ENCODE measurements at regions not wholly inside any gene's neighbourhood (a gene's known extent, or its start where the extent isn't known, plus 50 kb on each side); places are given as distances from the start of the nearest gene placed in this dataset.

- Histone ChIP-seq H4K20me1 (ENCODE audit: insufficient read depth) (no peaks in the 10 kb centered on the region), H3K79me2 (ENCODE audit: insufficient read depth, low read depth) (no peaks in the 10 kb centered on the region), H3K4me1 (ENCODE audit: low read depth, poor library complexity, severe bottlenecking) (no peaks in the 10 kb centered on the region), H3K9ac (no peak overlapping the region), H3K27me3 (ENCODE audit: insufficient read depth, low read depth) (no peaks in the 10 kb centered on the region), H2AFZ (ENCODE audit: low read depth) (no peak overlapping the region), H3K4me2 (no peak overlapping the region), H3K27ac (no peak overlapping the region), H3K4me3 (IDR thresholded peaks at IDR 0.05; ENCODE audit: insufficient read depth, low read depth, low read length) (no peak overlapping the region), H3K36me3 (ENCODE audit: insufficient read depth) (no peaks in the 10 kb centered on the region)
- TF ChIP-seq CTCF (conservative IDR thresholded peaks at IDR 0.05; ENCODE audit: low read depth, low read length), result no peak
Observed at GRCh38 chr13:109395014-109395413, 391.4 kb downstream of the IRS2 start.

GRCh38 chr13:109394311-109394988, 391.9 kb downstream of the IRS2 start:
- no peaks in the 10 kb centered on the region for H3K79me2 ChIP-seq (ENCODE audit: insufficient read depth, low read depth)
- no peaks in the 10 kb centered on the region for H4K20me1 ChIP-seq (ENCODE audit: insufficient read depth)
- no peaks in the 10 kb centered on the region for H3K36me3 ChIP-seq (ENCODE audit: insufficient read depth)
- H3K27ac ChIP-seq, result no peak overlapping the region
- TF ChIP-seq CTCF (conservative IDR thresholded peaks at IDR 0.05; ENCODE audit: low read depth, low read length), result no peak
- no peaks in the 10 kb centered on the region for H3K27me3 ChIP-seq (ENCODE audit: insufficient read depth, low read depth)
- no peak overlapping the region for H3K4me3 ChIP-seq (IDR thresholded peaks at IDR 0.05; ENCODE audit: insufficient read depth, low read depth, low read length)
- H2AFZ ChIP-seq (ENCODE audit: low read depth), result no peak overlapping the region
- no peak overlapping the region for H3K9ac ChIP-seq
- H3K4me2 ChIP-seq, result no peak overlapping the region
- H3K4me1 ChIP-seq (ENCODE audit: low read depth, poor library complexity, severe bottlenecking), result no peaks in the 10 kb centered on the region

- no peaks in the 10 kb centered on the region for H3K79me2 ChIP-seq (ENCODE audit: insufficient read depth, low read depth)
- no peak overlapping the region for H3K4me2 ChIP-seq
- no peak overlapping the region for H3K4me3 ChIP-seq (IDR thresholded peaks at IDR 0.05; ENCODE audit: insufficient read depth, low read depth, low read length)
- H3K27me3 ChIP-seq (ENCODE audit: insufficient read depth, low read depth), result no peaks in the 10 kb centered on the region
- TF ChIP-seq CTCF (conservative IDR thresholded peaks at IDR 0.05; ENCODE audit: low read depth, low read length), result no peak
- H4K20me1 ChIP-seq (ENCODE audit: insufficient read depth), result no peaks in the 10 kb centered on the region
- H3K36me3 ChIP-seq (ENCODE audit: insufficient read depth), result no peaks in the 10 kb centered on the region
- H3K9ac ChIP-seq, result no peak overlapping the region
- H2AFZ ChIP-seq (ENCODE audit: low read depth), result no peak overlapping the region
- H3K4me1 ChIP-seq (ENCODE audit: low read depth, poor library complexity, severe bottlenecking), result no peaks in the 10 kb centered on the region
- no peak overlapping the region for H3K27ac ChIP-seq
Observed at GRCh38 chr13:109393045-109393444, 393.3 kb downstream of the IRS2 start.

- H3K27ac ChIP-seq, result no peak overlapping the region
- no peaks in the 10 kb centered on the region for H4K20me1 ChIP-seq (ENCODE audit: insufficient read depth)
- H3K4me1 ChIP-seq (ENCODE audit: low read depth, poor library complexity, severe bottlenecking), result no peaks in the 10 kb centered on the region
- no peak overlapping the region for H3K4me2 ChIP-seq
- H3K4me3 ChIP-seq (IDR thresholded peaks at IDR 0.05; ENCODE audit: insufficient read depth, low read depth, low read length), result no peak overlapping the region
- no peak for TF ChIP-seq CTCF (conservative IDR thresholded peaks at IDR 0.05; ENCODE audit: low read depth, low read length)
- no peaks in the 10 kb centered on the region for H3K27me3 ChIP-seq (ENCODE audit: insufficient read depth, low read depth)
- no peaks in the 10 kb centered on the region for H3K36me3 ChIP-seq (ENCODE audit: insufficient read depth)
- no peak overlapping the region for H2AFZ ChIP-seq (ENCODE audit: low read depth)
- no peaks in the 10 kb centered on the region for H3K79me2 ChIP-seq (ENCODE audit: insufficient read depth, low read depth)
- H3K9ac ChIP-seq, result no peak overlapping the region
Observed at GRCh38 chr13:109390391-109390790, 396.0 kb downstream of the IRS2 start.
